Stimulated activated naive CD8-positive, alpha-beta T cell treated with anti-CD3 and anti-CD28 coated beads, Interleukin-15, amount 100 ng/mL, for 72 hours (primary cell): ENCODE measurements at regions not wholly inside any gene's neighbourhood (a gene's known extent, or its start where the extent isn't known, plus 50 kb on each side); places are given as distances from the start of the nearest gene placed in this dataset.

ENCODE experiments used
- ATAC-seq: fragments of 150-1000 bp; cut with Tn5 transposase; 2 replicates; pipeline ENCODE4 v1.10.0; 2021; ENCODE audit warnings: mild to moderate bottlenecking, moderate library complexity
- DNase-seq, 2 donors: peaks; one replicate each; pipeline ENCODE4 v3.0.0; 2021 to 2022
- H3K27ac Mint-ChIP-seq, 2 donors: one replicate each; pipeline ENCODE4 v1.8.0; 2022; ENCODE audit warnings: mild to moderate bottlenecking in 2 of 2, mixed read lengths in 2 of 2, moderate library complexity in 2 of 2
- H3K27me3 Mint-ChIP-seq: one replicate; pipeline ENCODE4 v1.8.0; 2022; ENCODE audit warnings: mixed read lengths
- H3K4me1 Mint-ChIP-seq: one replicate; pipeline ENCODE4 v1.8.0; 2022; ENCODE audit warnings: mild to moderate bottlenecking, mixed read lengths
- H3K4me3 Mint-ChIP-seq, 2 donors: one replicate each; pipeline ENCODE4 v1.8.0; 2022; ENCODE audit warnings: mild to moderate bottlenecking in 2 of 2, mixed read lengths in 2 of 2, moderate library complexity in 1 of 2
- H3K9me3 Mint-ChIP-seq, 2 donors: one replicate each; pipeline ENCODE4 v1.8.0; 2022; ENCODE audit warnings: mixed read lengths in 2 of 2

DNA sequence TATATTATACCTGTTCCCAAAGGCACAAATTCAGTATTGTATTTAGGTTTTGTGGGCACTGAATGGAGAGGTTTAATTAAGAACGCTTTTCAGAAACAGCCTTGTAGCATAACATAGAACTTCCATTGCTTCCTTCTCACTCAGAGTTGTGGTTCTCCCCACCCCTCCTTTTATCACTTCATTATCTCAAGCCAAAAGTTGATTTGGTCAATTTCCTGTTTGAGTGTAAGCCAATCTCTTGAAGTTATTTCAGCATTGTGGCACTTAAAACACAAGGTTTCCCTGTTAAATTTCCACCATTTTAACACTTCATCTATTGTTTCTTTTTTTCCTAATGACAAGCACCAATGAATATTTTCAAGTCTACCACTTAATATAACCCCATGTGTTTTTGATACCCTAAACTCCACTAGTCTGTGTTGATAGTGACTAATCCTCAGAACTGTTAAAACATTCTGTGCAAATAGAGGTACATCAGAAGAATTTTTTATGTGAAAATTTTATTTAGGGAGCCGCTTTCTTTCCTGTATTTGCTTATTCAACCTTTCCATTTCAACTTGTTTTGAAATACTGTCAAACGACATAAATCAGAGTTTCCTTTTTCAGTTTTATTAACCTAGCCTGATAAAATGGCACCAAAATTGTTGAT, 340.1 kb downstream of the BCAT1 start:
- Mint-ChIP-seq H3K27me3 (no peaks in the 10 kb centered on the region), H3K9me3 (no peaks in the 10 kb centered on the region), H3K27ac (no peak overlapping the region), H3K4me1 (no peaks in the 10 kb centered on the region), H3K4me3 (no peak overlapping the region)
- no peak for ATAC-seq
- no peak for DNase-seq

DNA sequence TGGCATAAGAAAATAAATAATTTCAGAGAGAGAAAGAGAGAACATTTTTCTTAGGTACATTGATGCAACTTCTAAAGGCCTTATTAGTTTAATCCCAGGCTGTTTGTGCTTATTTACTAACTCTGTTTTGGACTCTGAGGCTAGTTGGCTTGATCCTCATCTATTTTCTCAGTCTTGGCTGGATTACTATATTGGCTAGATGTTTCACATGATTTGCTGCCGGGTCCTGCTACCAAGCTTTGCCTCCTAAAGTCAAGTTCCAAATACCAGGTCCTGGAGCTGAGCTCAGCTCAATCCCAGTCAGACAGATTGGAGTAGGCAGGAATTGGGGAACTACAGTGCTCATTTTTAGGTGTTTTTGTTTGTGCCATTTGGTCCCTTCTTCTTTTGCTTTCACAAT, 340.8 kb downstream of the BCAT1 start:
- Mint-ChIP-seq H3K9me3 (no peaks in the 10 kb centered on the region), H3K4me1 (no peaks in the 10 kb centered on the region), H3K4me3 (no peak overlapping the region), H3K27me3 (no peaks in the 10 kb centered on the region), H3K27ac (no peak overlapping the region)
- ATAC-seq (no peak), DNase-seq (no peak)

DNA sequence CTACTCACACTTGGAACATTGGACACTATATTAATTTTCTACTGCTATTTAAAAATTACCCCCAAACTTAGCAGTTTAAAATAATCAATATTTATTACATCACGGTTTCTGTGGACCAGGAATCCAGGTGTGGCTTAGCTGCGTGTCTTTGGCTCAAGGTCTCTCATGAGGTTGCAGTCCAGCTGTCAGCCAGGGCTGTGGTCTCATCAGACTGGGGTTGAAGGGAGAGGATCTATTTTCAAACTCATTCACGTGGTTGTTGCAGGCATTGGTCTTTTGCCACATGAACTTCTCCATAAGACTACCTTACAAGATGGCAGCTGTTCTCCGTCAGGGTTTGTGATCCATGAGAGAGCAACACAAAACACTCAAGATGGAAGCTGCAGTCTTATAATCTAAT, 343.0 kb downstream of the BCAT1 start:
- Mint-ChIP-seq H3K4me3 (no peak overlapping the region), H3K27me3 (no peaks in the 10 kb centered on the region), H3K9me3 (no peaks in the 10 kb centered on the region), H3K4me1 (no peaks in the 10 kb centered on the region), H3K27ac (no peak overlapping the region)
- ATAC-seq (no peak), DNase-seq (no peak)

DNA sequence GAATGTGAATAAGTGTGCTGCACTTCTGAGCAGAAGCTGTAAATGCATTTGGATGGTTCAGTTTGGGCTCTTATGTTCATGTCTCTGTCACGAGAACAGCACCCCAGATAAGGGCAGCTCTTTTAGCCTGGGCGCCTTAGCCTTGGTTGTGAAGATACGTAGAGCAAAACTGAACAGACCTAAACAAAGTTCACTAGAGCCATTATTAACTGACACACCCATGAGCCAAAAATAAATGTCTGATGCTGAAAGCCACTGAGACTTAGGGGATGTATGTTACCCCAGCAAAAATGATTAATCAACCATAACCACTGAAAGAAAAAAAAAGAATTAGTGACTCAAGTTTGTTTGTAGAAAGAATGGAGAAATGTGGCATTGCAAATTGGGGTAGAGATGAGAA, 343.4 kb downstream of the BCAT1 start:
- Mint-ChIP-seq H3K27me3 (no peaks in the 10 kb centered on the region), H3K27ac (no peak overlapping the region), H3K9me3 (no peaks in the 10 kb centered on the region), H3K4me3 (no peak overlapping the region), H3K4me1 (no peaks in the 10 kb centered on the region)
- ATAC-seq: no peak
- no peak for DNase-seq

DNA sequence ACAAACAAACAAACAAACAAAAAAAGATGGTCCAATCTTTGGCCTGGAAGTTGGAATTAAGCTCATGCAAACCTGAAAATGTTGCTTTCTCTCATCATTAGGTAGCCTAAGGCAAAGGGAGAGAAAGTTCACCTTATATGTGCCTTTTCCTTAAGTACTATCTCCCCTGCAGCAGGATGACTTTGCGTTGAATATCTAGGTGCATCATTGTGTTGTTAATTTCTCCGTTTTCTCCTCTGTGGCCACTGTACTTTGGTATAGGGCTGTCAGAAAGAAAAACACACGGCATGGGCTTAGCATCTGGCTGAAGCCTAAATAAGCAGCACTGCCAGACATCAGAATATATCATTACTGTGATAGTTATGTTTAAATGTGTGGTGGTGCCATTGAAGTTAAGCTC, 345.5 kb downstream of the BCAT1 start:
- H3K4me1 Mint-ChIP-seq: no peaks in the 10 kb centered on the region
- no peak overlapping the region for H3K4me3 Mint-ChIP-seq
- no peak overlapping the region for H3K27ac Mint-ChIP-seq
- no peaks in the 10 kb centered on the region for H3K27me3 Mint-ChIP-seq
- ATAC-seq (no peak), DNase-seq (no peak)
- H3K9me3 Mint-ChIP-seq: no peaks in the 10 kb centered on the region

DNA sequence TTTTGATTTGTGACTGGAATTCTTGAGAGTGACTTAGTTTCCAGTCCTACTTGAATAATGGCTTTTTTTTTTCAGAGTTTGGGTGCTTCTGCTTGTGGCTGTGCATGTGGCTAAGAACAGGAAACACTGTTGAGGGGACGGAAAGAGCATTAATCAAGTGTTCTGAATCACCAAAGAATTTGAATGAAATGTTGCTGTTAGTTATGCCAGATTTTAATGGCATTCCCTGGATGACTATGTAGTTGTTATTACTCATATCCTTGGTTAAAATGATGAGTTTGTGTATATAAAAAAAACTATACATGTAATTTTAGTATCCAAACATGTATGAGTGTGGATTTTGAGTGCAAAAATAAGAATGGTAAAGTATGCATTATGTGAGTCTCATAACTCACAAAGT, 347.9 kb downstream of the BCAT1 start:
- H3K27ac Mint-ChIP-seq: no peak overlapping the region
- no peak for DNase-seq
- no peak for ATAC-seq

DNA sequence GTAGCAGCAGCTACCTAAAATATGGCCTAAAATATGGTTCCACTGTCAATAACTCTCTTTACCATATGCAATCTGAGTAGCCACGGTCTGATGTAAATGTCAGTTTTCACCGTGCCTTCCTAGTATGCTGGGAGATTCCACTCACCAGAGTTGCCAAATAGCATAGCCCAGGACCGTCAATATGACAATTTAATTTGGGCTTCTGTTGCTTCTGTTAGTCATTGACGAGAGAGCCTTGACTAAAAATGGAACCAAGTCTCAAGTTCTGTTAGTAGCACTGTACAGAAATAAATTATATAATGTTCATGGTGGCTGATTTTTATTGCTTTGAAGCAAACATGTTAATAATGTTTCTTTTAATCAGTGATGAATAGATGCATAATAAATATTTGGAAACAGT, 348.4 kb downstream of the BCAT1 start:
- Mint-ChIP-seq H3K9me3 (no peaks in the 10 kb centered on the region), H3K4me3 (no peak overlapping the region), H3K27me3 (no peaks in the 10 kb centered on the region), H3K27ac (no peak overlapping the region), H3K4me1 (no peaks in the 10 kb centered on the region)
- no peak for ATAC-seq
- no peak for DNase-seq

More for the DNA sequence above, 347.9 kb downstream of the BCAT1 start:
- Mint-ChIP-seq H3K27me3 (no peaks in the 10 kb centered on the region), H3K9me3 (no peaks in the 10 kb centered on the region), H3K4me3 (no peak overlapping the region), H3K4me1 (no peaks in the 10 kb centered on the region)

DNA sequence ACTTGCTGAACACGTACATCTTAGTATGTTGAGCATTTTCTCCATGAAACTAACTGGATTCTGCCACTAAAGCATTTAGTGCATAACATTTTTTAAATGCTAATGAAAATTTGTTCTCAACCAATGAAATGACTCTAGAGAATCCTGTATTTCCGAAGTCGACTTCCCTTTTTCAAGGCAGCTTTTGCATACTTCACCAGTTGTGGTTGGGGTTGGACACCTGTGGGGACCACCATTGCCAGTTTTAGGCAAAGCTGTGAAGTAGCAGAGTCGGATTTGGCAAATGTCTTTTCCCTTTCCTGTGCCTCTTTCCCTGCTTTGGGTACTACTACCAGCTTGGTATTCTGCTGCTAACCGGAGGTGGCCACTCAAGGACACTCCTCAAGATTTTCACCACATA, 349.2 kb downstream of the BCAT1 start:
- Mint-ChIP-seq H3K4me1 (no peaks in the 10 kb centered on the region), H3K9me3 (no peaks in the 10 kb centered on the region), H3K27me3 (no peaks in the 10 kb centered on the region), H3K27ac (no peak overlapping the region), H3K4me3 (no peak overlapping the region)
- ATAC-seq (no peak), DNase-seq (no peak)

DNA sequence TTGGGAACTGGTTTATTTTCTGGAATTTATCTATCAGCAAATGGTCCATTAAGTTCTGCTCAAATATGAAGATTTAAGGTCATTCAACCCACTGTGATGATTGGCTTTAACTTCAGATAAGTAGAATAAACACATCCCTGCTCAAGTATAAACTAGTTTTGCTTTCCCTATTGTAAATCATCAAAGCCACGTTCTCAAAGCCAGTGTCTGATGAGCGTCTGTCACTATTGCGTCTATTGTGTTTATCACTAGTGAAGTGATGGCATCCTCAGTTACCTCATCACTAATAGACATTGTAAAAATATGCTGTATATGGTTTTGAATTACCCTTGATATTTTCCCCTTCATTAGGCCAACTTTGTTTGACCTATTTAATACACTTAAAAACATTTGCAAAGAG, 351.3 kb downstream of the BCAT1 start:
- Mint-ChIP-seq H3K4me3 (no peak overlapping the region), H3K27me3 (no peaks in the 10 kb centered on the region), H3K9me3 (peaks cover 0 to 7% of the 10 kb centered on the region in 2 donors), H3K27ac (no peak overlapping the region), H3K4me1 (no peaks in the 10 kb centered on the region)
- ATAC-seq: no peak
- DNase-seq: no peak

DNA sequence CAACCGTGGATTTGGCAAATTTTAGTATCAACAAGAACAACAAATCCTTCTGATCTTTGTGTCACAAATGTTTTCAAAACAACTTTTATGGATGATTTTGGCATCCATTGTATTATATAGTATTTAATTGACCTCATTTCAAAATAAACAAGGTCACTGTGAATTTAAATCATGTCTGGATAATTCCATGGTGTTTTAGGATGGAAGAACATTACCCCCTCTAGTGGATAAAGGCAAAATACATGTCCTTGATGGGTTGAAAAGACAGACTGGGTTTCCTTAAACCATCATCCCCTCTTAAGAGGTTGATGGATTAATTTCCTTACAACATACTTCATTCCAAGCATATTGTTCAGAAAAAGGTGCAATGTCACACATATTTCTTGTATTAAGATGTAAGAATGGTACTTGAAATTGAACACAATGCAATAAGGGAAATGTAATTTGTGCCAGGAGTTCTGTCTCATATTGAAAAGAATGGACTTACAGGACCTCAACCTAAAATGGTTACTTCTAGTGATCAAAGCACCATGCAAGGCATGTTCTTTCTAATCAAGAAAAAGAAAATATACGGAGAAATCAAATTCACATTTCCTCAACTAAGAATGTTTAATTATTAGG, 352.0 kb downstream of the BCAT1 start:
- no peaks in the 10 kb centered on the region for H3K27me3 Mint-ChIP-seq
- no peak overlapping the region for H3K27ac Mint-ChIP-seq
- H3K4me3 Mint-ChIP-seq: no peak overlapping the region
- H3K4me1 Mint-ChIP-seq: no peaks in the 10 kb centered on the region
- DNase-seq (no peak), ATAC-seq (no peak)
- H3K9me3 Mint-ChIP-seq: peaks cover 0 to 7% of the 10 kb centered on the region in 2 donors

DNA sequence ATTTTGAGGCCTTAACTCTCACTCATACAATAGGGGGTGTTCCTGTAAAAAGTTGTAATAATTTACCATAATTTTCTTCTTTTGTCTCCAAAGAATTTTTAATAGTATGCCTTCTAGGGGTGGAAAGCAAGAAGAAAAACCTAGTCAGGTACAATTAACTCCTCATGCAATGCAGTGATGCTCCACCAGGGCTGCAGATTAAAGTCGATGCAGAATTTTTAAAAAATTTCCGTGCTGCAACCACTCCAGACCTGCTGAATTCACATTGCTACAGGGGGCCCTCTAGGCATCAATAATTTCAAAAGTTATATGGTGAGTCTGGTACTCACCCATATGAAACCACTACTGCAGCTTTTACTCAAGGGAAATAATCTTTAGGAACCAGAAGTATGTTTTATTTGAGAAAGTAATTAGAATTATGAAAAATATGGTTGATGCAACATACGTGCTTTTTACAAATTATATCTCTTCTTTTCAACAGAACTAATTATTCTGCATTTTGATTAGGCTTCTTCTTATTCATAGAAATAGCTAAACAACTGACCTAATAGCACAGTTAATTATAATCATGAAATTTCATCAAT, 353.2 kb downstream of the BCAT1 start:
- Mint-ChIP-seq H3K27me3 (no peaks in the 10 kb centered on the region), H3K9me3 (peaks cover 0 to 7% of the 10 kb centered on the region in 2 donors), H3K4me3 (no peak overlapping the region), H3K27ac (no peak overlapping the region), H3K4me1 (no peaks in the 10 kb centered on the region)
- DNase-seq (no peak), ATAC-seq (no peak)

DNA sequence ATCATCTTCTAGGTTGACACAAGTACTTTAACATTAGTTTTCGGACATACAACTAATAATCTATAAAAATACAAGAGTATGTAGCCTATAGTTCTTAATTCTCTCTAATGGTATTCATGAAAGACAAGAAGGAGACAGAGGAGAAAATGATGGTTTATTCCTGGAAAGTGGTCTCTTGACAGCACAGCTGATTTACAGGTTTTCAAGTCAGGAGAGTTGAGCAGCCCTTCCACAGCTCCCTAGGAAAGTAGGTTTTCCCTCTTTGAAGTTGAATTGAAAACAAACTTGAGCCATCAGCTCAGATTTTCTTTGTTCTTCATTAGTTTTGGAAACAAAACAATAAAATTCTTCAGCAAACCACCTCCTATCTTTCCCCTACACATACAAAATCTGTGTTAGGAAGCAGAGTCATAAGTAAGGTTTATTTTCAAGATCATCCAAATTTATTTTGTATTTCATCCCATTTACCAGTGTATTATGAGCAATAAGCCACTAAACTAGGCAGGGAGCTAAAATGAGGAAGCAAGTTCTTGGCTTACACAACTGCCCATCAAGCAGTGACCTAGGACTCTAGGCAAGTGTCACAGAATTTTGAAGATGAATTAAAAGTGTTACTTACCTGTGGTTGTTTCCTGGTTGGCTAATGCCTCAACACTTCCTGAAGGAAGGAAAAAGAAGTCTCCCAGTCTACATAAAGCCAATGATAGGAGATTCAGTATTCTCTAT, 357.0 kb downstream of the BCAT1 start:
- Mint-ChIP-seq H3K9me3 (peaks cover 0 to 7% of the 10 kb centered on the region in 2 donors), H3K4me1 (no peaks in the 10 kb centered on the region), H3K4me3 (no peak overlapping the region), H3K27ac (no peak overlapping the region), H3K27me3 (no peaks in the 10 kb centered on the region)
- ATAC-seq: no peak
- DNase-seq: no peak

DNA sequence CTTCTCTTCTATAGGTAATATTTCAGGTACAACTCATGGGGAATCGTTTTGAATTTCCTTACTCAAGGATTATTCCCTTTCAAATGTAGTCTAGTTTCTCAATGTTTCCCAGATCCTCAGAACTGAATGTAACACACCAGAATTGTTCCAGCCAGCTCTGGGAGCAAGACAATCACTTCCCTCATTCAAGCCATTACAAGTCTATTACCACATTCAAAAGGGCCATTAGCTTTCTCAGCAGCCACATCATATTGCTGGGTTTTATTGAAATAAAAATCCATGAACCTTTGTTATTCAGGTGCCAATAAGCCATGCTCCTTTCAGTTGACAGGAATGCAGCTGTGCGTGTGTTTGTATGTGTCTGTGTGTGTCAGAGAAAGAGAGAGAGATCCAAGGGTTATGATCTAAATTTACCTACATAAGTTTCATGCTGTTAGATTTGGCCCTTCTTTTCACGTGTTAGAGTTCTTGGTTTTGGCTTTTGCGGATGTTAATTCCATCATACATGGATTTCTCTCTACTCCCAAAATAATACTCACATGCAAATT, 357.7 kb downstream of the BCAT1 start:
- Mint-ChIP-seq H3K4me3 (no peak overlapping the region), H3K9me3 (peaks cover 0 to 7% of the 10 kb centered on the region in 2 donors), H3K4me1 (no peaks in the 10 kb centered on the region), H3K27ac (no peak overlapping the region), H3K27me3 (no peaks in the 10 kb centered on the region)
- DNase-seq: no peak
- no peak for ATAC-seq

DNA sequence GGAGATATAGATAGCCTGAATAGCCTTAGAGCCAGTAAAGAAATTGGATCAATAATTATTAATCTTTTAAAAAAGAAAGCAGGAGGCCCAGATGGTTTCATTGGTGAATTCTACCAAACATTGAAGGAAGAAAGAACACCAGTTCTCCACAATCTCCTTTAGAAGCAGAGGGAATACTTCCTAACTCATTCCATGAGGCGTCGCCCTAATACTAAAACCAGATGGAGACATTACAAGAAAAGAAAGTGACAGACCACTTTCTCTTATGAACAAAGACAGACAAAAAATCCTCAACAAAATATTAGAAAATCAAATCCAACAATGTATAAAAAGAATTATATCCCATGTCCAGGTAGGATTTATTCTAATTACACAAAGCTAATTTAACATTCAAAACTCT, 362.6 kb downstream of the BCAT1 start:
- H3K4me1 Mint-ChIP-seq: no peaks in the 10 kb centered on the region
- no peak overlapping the region for H3K27ac Mint-ChIP-seq
- no peaks in the 10 kb centered on the region for H3K27me3 Mint-ChIP-seq
- peaks cover 6 to 20% of the 10 kb centered on the region in 2 donors for H3K9me3 Mint-ChIP-seq
- ATAC-seq: no peak
- DNase-seq: no peak
- no peak overlapping the region for H3K4me3 Mint-ChIP-seq

DNA sequence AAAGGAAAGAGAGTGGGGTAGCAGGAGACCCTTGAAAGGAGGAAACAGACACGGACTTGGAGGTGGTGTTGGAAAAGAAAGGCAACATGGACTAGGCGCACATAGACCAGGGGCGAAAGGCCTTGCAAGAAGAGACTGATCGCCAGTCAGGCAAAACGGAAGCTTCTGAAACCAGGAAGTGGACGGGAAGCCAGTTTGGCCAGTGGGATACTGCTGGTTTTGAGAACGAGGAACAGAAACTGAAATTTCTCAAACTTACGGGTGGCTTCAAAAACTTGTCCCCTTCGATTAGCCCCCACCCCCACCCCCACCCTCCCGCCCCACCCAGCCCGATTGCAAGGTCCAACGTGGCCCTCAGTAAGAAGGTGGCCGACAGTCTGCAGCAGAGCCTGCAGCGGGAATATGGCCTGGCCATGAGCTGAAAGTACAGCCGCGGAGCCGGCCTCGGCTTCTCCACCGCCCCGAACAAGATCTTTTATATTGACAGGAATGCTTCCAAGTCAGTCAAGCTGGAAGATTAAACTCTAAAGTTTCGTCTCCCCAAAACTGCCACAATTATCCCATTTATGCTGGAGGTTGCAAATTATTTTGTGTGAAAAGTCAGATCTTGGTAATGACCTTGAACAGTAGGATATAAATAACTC, 364.7 kb downstream of the BCAT1 start:
- Mint-ChIP-seq H3K4me3 (no peak overlapping the region), H3K27me3 (no peaks in the 10 kb centered on the region), H3K27ac (no peak overlapping the region), H3K9me3 (peaks cover 15 to 20% of the 10 kb centered on the region in 2 donors), H3K4me1 (no peaks in the 10 kb centered on the region)
- ATAC-seq (no peak), DNase-seq (no peak)
